ENCODE measurements at regions not wholly inside any gene's neighbourhood (a gene's known extent, or its start where the extent isn't known, plus 50 kb on each side); places are given as distances from the start of the nearest gene placed in this dataset.

GRCh38 chr12:91968777-91969171 is 176.9 kb downstream of the BTG1 start:
- no peaks in the 10 kb centered on the region for H3K27me3 ChIP-seq (ENCODE audit: insufficient read depth, low read length)
- no peaks in the 10 kb centered on the region for H4K20me1 ChIP-seq (ENCODE audit: insufficient read depth, low read length)
- no peaks in the 10 kb centered on the region for H3K4me1 ChIP-seq (ENCODE audit: insufficient read depth, low read length, severe bottlenecking)
- no peak overlapping the region for H3K9ac ChIP-seq (ENCODE audit: low read length)
- no peaks in the 10 kb centered on the region for H3K9me2 ChIP-seq (ENCODE audit: low read depth, low read length)
- no peak overlapping the region for H2AFZ ChIP-seq (ENCODE audit: low read length)
- no peaks in the 10 kb centered on the region for H3K9me3 ChIP-seq (ENCODE audit: low read length)
- no peak overlapping the region for H3K4me3 ChIP-seq (ENCODE audit: low read depth, low read length, poor library complexity, severe bottlenecking)
- H3K79me2 ChIP-seq (ENCODE audit: insufficient read depth, low read length) = no peaks in the 10 kb centered on the region
- no peaks in the 10 kb centered on the region for H3K36me3 ChIP-seq (ENCODE audit: insufficient read depth, low read length)
- no peak overlapping the region for H3K27ac ChIP-seq (ENCODE audit: low read depth, low read length, poor library complexity, severe bottlenecking)
- H3K4me2 ChIP-seq (ENCODE audit: low read length) = no peak overlapping the region
- TF ChIP-seq CTCF (IDR thresholded peaks at IDR 0.05; ENCODE audit: low read length) = no peak
- TF ChIP-seq EZH2 (IDR thresholded peaks at IDR 0.05; ENCODE audit: borderline replicate concordance, low read length) = no peak
- no peaks in the 10 kb centered on the region for H3F3A ChIP-seq (ENCODE audit: insufficient read depth, low read length)

GRCh38 chr12:91968076-91968776 is 177.4 kb downstream of the BTG1 start:
- H3K9ac ChIP-seq (ENCODE audit: low read length) = no peak overlapping the region

GRCh38 chr12:91967590-91967989 is 178.1 kb downstream of the BTG1 start:
- H2AFZ ChIP-seq (ENCODE audit: low read length) = no peak overlapping the region

More at GRCh38 chr12:91968076-91968776, 177.4 kb downstream of the BTG1 start:
- H3F3A ChIP-seq (ENCODE audit: insufficient read depth, low read length) = no peaks in the 10 kb centered on the region
- H3K79me2 ChIP-seq (ENCODE audit: insufficient read depth, low read length) = no peaks in the 10 kb centered on the region
- no peak overlapping the region for H3K4me2 ChIP-seq (ENCODE audit: low read length)
- TF ChIP-seq EZH2 (IDR thresholded peaks at IDR 0.05; ENCODE audit: borderline replicate concordance, low read length) (no peak), CTCF (IDR thresholded peaks at IDR 0.05; ENCODE audit: low read length) (no peak)
- no peaks in the 10 kb centered on the region for H3K9me3 ChIP-seq (ENCODE audit: low read length)
- H3K27ac ChIP-seq (ENCODE audit: low read depth, low read length, poor library complexity, severe bottlenecking) = no peak overlapping the region
- no peak overlapping the region for H2AFZ ChIP-seq (ENCODE audit: low read length)
- no peaks in the 10 kb centered on the region for H3K4me1 ChIP-seq (ENCODE audit: insufficient read depth, low read length, severe bottlenecking)
- no peaks in the 10 kb centered on the region for H3K36me3 ChIP-seq (ENCODE audit: insufficient read depth, low read length)
- H3K4me3 ChIP-seq (ENCODE audit: low read depth, low read length, poor library complexity, severe bottlenecking) = no peak overlapping the region
- H4K20me1 ChIP-seq (ENCODE audit: insufficient read depth, low read length) = no peaks in the 10 kb centered on the region
- no peaks in the 10 kb centered on the region for H3K9me2 ChIP-seq (ENCODE audit: low read depth, low read length)
- H3K27me3 ChIP-seq (ENCODE audit: insufficient read depth, low read length) = no peaks in the 10 kb centered on the region

More at GRCh38 chr12:91967590-91967989, 178.1 kb downstream of the BTG1 start:
- Histone ChIP-seq H3K4me2 (ENCODE audit: low read length) (no peak overlapping the region), H3K36me3 (ENCODE audit: insufficient read depth, low read length) (no peaks in the 10 kb centered on the region), H3K4me3 (ENCODE audit: low read depth, low read length, poor library complexity, severe bottlenecking) (no peak overlapping the region), H3K79me2 (ENCODE audit: insufficient read depth, low read length) (no peaks in the 10 kb centered on the region), H3K9me3 (ENCODE audit: low read length) (no peaks in the 10 kb centered on the region), H4K20me1 (ENCODE audit: insufficient read depth, low read length) (no peaks in the 10 kb centered on the region), H3K27ac (ENCODE audit: low read depth, low read length, poor library complexity, severe bottlenecking) (no peak overlapping the region), H3K9ac (ENCODE audit: low read length) (no peak overlapping the region), H3K27me3 (ENCODE audit: insufficient read depth, low read length) (no peaks in the 10 kb centered on the region), H3F3A (ENCODE audit: insufficient read depth, low read length) (no peaks in the 10 kb centered on the region), H3K9me2 (ENCODE audit: low read depth, low read length) (no peaks in the 10 kb centered on the region), H3K4me1 (ENCODE audit: insufficient read depth, low read length, severe bottlenecking) (no peaks in the 10 kb centered on the region)
- TF ChIP-seq EZH2 (IDR thresholded peaks at IDR 0.05; ENCODE audit: borderline replicate concordance, low read length) (no peak), CTCF (IDR thresholded peaks at IDR 0.05; ENCODE audit: low read length) (no peak)
